ENCODE measurements at regions not wholly inside any gene's neighbourhood (a gene's known extent, or its start where the extent isn't known, plus 50 kb on each side); places are given as distances from the start of the nearest gene placed in this dataset.

DNA sequence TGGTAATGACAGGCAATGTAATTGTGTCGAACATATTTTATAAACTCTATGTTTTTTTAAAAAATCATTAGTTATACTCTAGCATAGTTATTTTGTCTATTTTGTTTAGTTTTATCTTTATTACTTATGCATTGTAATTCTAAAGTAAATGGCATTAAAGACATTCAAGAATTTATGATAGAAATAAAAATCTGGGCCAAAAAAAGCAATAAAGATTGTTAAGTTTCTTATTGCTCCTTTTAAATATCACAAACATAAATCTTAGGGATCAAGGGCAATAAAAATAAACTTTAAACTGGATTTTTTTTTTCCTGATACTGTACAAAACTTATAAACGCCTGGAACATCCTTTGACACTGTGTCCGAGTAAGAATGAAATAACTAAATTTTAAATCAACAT lies 931.5 kb upstream of the EYS start (continued):
- TF ChIP-seq, protein P1, sequence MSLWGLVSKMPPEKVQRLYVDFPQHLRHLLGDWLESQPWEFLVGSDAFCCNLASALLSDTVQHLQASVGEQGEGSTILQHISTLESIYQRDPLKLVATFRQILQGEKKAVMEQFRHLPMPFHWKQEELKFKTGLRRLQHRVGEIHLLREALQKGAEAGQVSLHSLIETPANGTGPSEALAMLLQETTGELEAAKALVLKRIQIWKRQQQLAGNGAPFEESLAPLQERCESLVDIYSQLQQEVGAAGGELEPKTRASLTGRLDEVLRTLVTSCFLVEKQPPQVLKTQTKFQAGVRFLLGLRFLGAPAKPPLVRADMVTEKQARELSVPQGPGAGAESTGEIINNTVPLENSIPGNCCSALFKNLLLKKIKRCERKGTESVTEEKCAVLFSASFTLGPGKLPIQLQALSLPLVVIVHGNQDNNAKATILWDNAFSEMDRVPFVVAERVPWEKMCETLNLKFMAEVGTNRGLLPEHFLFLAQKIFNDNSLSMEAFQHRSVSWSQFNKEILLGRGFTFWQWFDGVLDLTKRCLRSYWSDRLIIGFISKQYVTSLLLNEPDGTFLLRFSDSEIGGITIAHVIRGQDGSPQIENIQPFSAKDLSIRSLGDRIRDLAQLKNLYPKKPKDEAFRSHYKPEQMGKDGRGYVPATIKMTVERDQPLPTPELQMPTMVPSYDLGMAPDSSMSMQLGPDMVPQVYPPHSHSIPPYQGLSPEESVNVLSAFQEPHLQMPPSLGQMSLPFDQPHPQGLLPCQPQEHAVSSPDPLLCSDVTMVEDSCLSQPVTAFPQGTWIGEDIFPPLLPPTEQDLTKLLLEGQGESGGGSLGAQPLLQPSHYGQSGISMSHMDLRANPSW (CRISPR knock-in tag; IDR thresholded peaks at IDR 0.05), result no peak

- no peak for DNase-seq (ENCODE audit: extremely low read depth in 1 of 4, low spot score in 3 of 4)
- in situ Hi-C loops (cut with MboI), result no loop called here
- H3K79me2 ChIP-seq (ENCODE audit: control insufficient read depth, insufficient read depth, low read length), result no peaks in the 10 kb centered on the region
- no peaks in the 10 kb centered on the region for H3K9me1 ChIP-seq (ENCODE audit: control insufficient read depth, insufficient read depth, low read length)
- H4K20me1 ChIP-seq (replicated peaks; ENCODE audit: control insufficient read depth, insufficient read depth, low read length), result no peaks in the 10 kb centered on the region
- no peak overlapping the region for H3K27ac ChIP-seq (ENCODE audit: extremely low read depth, low read depth, low read length)
- no peaks in the 10 kb centered on the region for H3K36me3 ChIP-seq (ENCODE audit: control insufficient read depth, insufficient read depth, low read length)
- TF ChIP-seq ZKSCAN1 (IDR thresholded peaks at IDR 0.05; ENCODE audit: low read depth, low read length), result no peak
- no peak for TF ChIP-seq RHOXF2B (CRISPR knock-in tag; conservative IDR thresholded peaks at IDR 0.05)
- TF ChIP-seq NRF1 (conservative IDR thresholded peaks at IDR 0.05 in 1 of 2, IDR thresholded peaks at IDR 0.05 in 1 of 2), result no peak
- no peak for TF ChIP-seq POLR2G (IDR thresholded peaks at IDR 0.05; ENCODE audit: low read depth, low read length)
- TF ChIP-seq PHB (CRISPR knock-in tag; IDR thresholded peaks at IDR 0.05), result no peak
- no peak for TF ChIP-seq CBFA2T2 (conservative IDR thresholded peaks at IDR 0.05)
- TF ChIP-seq ZNF146 (CRISPR knock-in tag; IDR thresholded peaks at IDR 0.05; ENCODE audit: unreplicated experiment), result no peak
- intact Hi-C loops (cut with micrococcal nuclease), result no loop called here
- no TSS peak for BruUV-seq (replicated peaks)
- no peak overlapping the region for H2AFZ ChIP-seq (ENCODE audit: low read depth, low read length)
- ChIA-PET POLR2A (interaction anchor here (0.6 kb wide), 1 partner anchor 1757 kb away, joined by 3 read pairs; no protein-coding TSS in a partner anchor), CTCF (ENCODE audit: low intra/inter-chr PET ratio) (no interaction called here)
- H3K4me1 ChIP-seq (replicated peaks in 1 of 2; ENCODE audit: control insufficient read depth in 2 of 2, insufficient read depth in 2 of 2, low read length in 2 of 2), result no peaks in the 10 kb centered on the region
- WGBS (ENCODE audit: insufficient coverage, low coverage, missing lambda C conversion rate), result 1% methylated on average over 5 of the region's 5 CpGs
- H3K4me3 ChIP-seq, result no peak overlapping the region
- no peak for FAIRE-seq
- H3K27me3 ChIP-seq (ENCODE audit: control insufficient read depth in 2 of 2, insufficient read depth in 2 of 2, low read length in 2 of 2), result no peaks in the 10 kb centered on the region
- H3K4me2 ChIP-seq (ENCODE audit: insufficient read depth, low read length), result no peak overlapping the region
- H3K9me3 ChIP-seq (replicated peaks; ENCODE audit: control insufficient read depth, insufficient read depth, low read depth, low read length), result peaks cover 2% of the 10 kb centered on the region; the same call in 1 of the 2 replicates
- H3K9ac ChIP-seq (ENCODE audit: insufficient read depth in 1 of 2, low read depth in 2 of 2, low read length in 2 of 2), result no peak overlapping the region
- ATAC-seq, result no peak
Measured at GRCh38 chr6:66638099-66638498, 931.1 kb upstream of the EYS start.

Measured in K562 (cell line).